Trophoblast cell (in vitro differentiated cells and primary cell): ENCODE measurements at regions not wholly inside any gene's neighbourhood (a gene's known extent, or its start where the extent isn't known, plus 50 kb on each side); places are given as distances from the start of the nearest gene placed in this dataset.

Experiments
- DNase-seq, 2 donors: peaks; one replicate each; pipeline ENCODE4 v3.0.0-alpha.2; 2016
- H2AFZ ChIP-seq: 2 replicates; pipeline ENCODE4 v1.6.1; 2013; ENCODE audit warnings: low read length, moderate library complexity, mild to moderate bottlenecking; ENCODE audit not compliant: insufficient read depth, poor library complexity
- H2AK5ac ChIP-seq: 2 replicates; pipeline ENCODE4 v1.6.1; 2013; ENCODE audit warnings: mild to moderate bottlenecking, low read length
- H2BK120ac ChIP-seq: 2 replicates; pipeline ENCODE4 v1.6.1; 2013; ENCODE audit warnings: low read length, mild to moderate bottlenecking, moderate library complexity; ENCODE audit not compliant: insufficient read depth, poor library complexity
- H2BK12ac ChIP-seq: 2 replicates; pipeline ENCODE4 v1.6.1; 2013; ENCODE audit warnings: mild to moderate bottlenecking, low read length, moderate library complexity
- H2BK5ac ChIP-seq: 2 replicates; pipeline ENCODE4 v1.6.1; 2013; ENCODE audit warnings: low read length, low read depth, moderate library complexity, mild to moderate bottlenecking; ENCODE audit not compliant: poor library complexity
- H3K14ac ChIP-seq: 2 replicates; pipeline ENCODE4 v1.6.1; 2013; ENCODE audit warnings: mild to moderate bottlenecking, low read length
- H3K18ac ChIP-seq: 2 replicates; pipeline ENCODE4 v1.6.1; 2013; ENCODE audit warnings: mild to moderate bottlenecking, low read length
- H3K23ac ChIP-seq: 2 replicates; pipeline ENCODE4 v1.6.1; 2013; ENCODE audit warnings: low read length
- H3K27ac ChIP-seq: 2 replicates; pipeline ENCODE4 v1.5.1; 2013; ENCODE audit warnings: low read depth, mild to moderate bottlenecking, inconsistent platforms, low read length, moderate library complexity
- H3K27me3 ChIP-seq: 2 replicates; pipeline ENCODE4 v1.6.1; 2013; ENCODE audit warnings: inconsistent platforms, mild to moderate bottlenecking, low read length, moderate library complexity; ENCODE audit not compliant: insufficient read depth
- H3K36me3 ChIP-seq, 2 experiments: 1 replicate in 1 of 2; 2 replicates in 1 of 2; pipeline ENCODE4 v1.6.1; 2013; ENCODE audit warnings: low read length in 2 of 2, mild to moderate bottlenecking in 2 of 2, moderate library complexity in 1 of 2; ENCODE audit not compliant: insufficient read depth in 2 of 2, control insufficient read depth in 1 of 2
- H3K4ac ChIP-seq: 2 replicates; pipeline ENCODE4 v1.6.1; 2013; ENCODE audit warnings: low read depth, mild to moderate bottlenecking, low read length, moderate library complexity
- H3K4me1 ChIP-seq, 2 experiments: 1 replicate in 1 of 2; 2 replicates in 1 of 2; pipeline ENCODE4 v1.6.1; 2013; ENCODE audit warnings: low read length in 2 of 2, mild to moderate bottlenecking in 2 of 2, moderate library complexity in 1 of 2; ENCODE audit not compliant: insufficient read depth in 2 of 2, control insufficient read depth in 1 of 2
- H3K4me2 ChIP-seq: 2 replicates; pipeline ENCODE4 v1.6.1; 2013; ENCODE audit warnings: inconsistent platforms, mild to moderate bottlenecking, low read length, moderate library complexity
- H3K4me3 ChIP-seq: 2 replicates; pipeline ENCODE4 v1.5.1; 2013; ENCODE audit warnings: mild to moderate bottlenecking, low read depth, low read length, inconsistent platforms
- H3K79me1 ChIP-seq: one replicate; pipeline ENCODE4 v1.6.1; 2013; ENCODE audit warnings: low read length
- H3K79me2 ChIP-seq: 2 replicates; pipeline ENCODE4 v1.6.1; 2013; ENCODE audit warnings: low read length, mild to moderate bottlenecking; ENCODE audit not compliant: control insufficient read depth, insufficient read depth, poor library complexity
- H3K9ac ChIP-seq: 2 replicates; pipeline ENCODE4 v1.6.1; 2013; ENCODE audit warnings: mild to moderate bottlenecking, low read length
- H3K9me3 ChIP-seq: 2 replicates; pipeline ENCODE4 v1.6.1; 2013; ENCODE audit warnings: low read depth, mild to moderate bottlenecking, control low read depth, inconsistent platforms, low read length; ENCODE audit not compliant: insufficient read depth
- H4K12ac ChIP-seq: 2 replicates; pipeline ENCODE4 v1.6.1; 2013; ENCODE audit warnings: low read depth, mild to moderate bottlenecking, low read length, moderate library complexity
- H4K8ac ChIP-seq: 2 replicates; pipeline ENCODE4 v1.6.1; 2013; ENCODE audit warnings: low read depth, mild to moderate bottlenecking, low read length, moderate library complexity
- H4K91ac ChIP-seq: one replicate; pipeline ENCODE4 v1.6.1; 2013; ENCODE audit warnings: low read depth, mild to moderate bottlenecking, low read length, moderate library complexity
- WGBS: extraction: QIAGEN DNeasy Blood & Tissue Kit; methylation state at CpG from one replicate; pipeline ENCODE4 v1.1.7; 2013; ENCODE audit warnings: missing lambda C conversion rate; ENCODE audit not compliant: insufficient read length, insufficient coverage; ENCODE audit errors: extremely low coverage; 5-methylcytosine and 5-hydroxymethylcytosine counted together

DNA sequence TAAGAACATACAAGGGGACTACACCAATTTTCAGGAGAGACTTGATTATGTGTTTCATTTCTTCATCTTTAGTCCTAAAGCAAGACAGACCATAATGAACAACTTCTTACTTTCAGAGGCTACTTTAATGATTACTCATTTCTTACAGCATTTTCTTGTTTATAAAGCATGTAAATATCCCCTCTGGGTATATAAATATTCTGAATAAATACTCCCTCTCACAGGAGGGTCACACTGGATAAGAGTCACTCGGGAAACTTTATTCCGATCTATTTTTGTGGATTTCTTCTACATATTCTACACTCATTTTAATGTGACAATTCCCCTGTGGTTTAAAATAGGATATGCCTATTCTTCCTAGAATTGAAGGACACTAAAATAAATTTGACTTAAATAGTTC, 228.9 kb upstream of the RPS6KA3 start:
- no peaks in the 10 kb centered on the region for H3K4me1 ChIP-seq

GRCh38 chrX:20488473-20488872, 221.8 kb upstream of the RPS6KA3 start:
- no CpG with 5 or more reads among the region's 1 CpG for WGBS

More for the DNA sequence above, 228.9 kb upstream of the RPS6KA3 start:
- no peaks in the 10 kb centered on the region for H3K79me2 ChIP-seq
- no peak overlapping the region for H4K8ac ChIP-seq
- no peak overlapping the region for H3K4ac ChIP-seq
- DNase-seq = no peak
- no peak overlapping the region for H3K23ac ChIP-seq
- no peak overlapping the region for H2BK120ac ChIP-seq
- H4K91ac ChIP-seq = no peak overlapping the region
- no peak overlapping the region for H3K18ac ChIP-seq
- no peaks in the 10 kb centered on the region for H3K79me1 ChIP-seq
- H3K27me3 ChIP-seq = no peaks in the 10 kb centered on the region
- no CpG with 5 or more reads among the region's 2 CpGs for WGBS
- H2AFZ ChIP-seq = no peak overlapping the region
- H2AK5ac ChIP-seq = no peak overlapping the region
- H3K14ac ChIP-seq = no peak overlapping the region
- no peak overlapping the region for H2BK12ac ChIP-seq
- H2BK5ac ChIP-seq = no peak overlapping the region
- no peak overlapping the region for H3K4me2 ChIP-seq
- H3K9ac ChIP-seq = no peak overlapping the region
- H4K12ac ChIP-seq = no peak overlapping the region
- no peaks in the 10 kb centered on the region for H3K36me3 ChIP-seq
- no peak overlapping the region for H3K4me3 ChIP-seq
- no peak overlapping the region for H3K27ac ChIP-seq
- H3K9me3 ChIP-seq = no peaks in the 10 kb centered on the region

DNA sequence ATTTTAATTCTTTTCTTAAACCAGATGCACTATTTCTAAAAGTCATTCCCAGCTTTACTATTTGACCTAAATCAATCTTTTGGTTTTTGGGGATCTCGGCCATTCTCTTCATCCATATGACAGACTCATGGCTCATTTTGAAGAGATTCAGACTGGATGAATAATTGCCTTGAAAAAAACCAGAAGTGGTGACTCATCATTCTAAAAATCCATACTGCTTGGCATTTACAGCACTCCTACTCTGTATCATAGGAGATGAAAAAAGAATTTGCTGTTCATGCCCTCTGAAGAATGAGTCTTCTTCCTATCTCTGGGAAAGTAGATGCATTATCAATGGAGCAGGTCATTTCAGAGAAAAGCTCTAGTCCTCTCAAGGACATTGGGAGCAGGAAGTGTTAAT, 220.5 kb upstream of the RPS6KA3 start:
- H3K9me3 ChIP-seq = no peaks in the 10 kb centered on the region
- no CpG with 5 or more reads among the region's 1 CpG for WGBS
- no peak overlapping the region for H3K14ac ChIP-seq

More at GRCh38 chrX:20488473-20488872, 221.8 kb upstream of the RPS6KA3 start:
- H3K14ac ChIP-seq = no peak overlapping the region
- no peak overlapping the region for H3K18ac ChIP-seq
- H3K23ac ChIP-seq = no peak overlapping the region
- H2BK120ac ChIP-seq = no peak overlapping the region
- H3K4me1 ChIP-seq = no peaks in the 10 kb centered on the region
- no peak overlapping the region for H3K4me3 ChIP-seq
- no peak overlapping the region for H2BK5ac ChIP-seq
- H2AFZ ChIP-seq = no peak overlapping the region
- no peak for DNase-seq
- H3K79me2 ChIP-seq = no peaks in the 10 kb centered on the region
- H4K8ac ChIP-seq = no peak overlapping the region
- H3K27me3 ChIP-seq = no peaks in the 10 kb centered on the region
- no peaks in the 10 kb centered on the region for H3K79me1 ChIP-seq
- no peak overlapping the region for H2AK5ac ChIP-seq
- no peak overlapping the region for H2BK12ac ChIP-seq
- no peak overlapping the region for H3K4me2 ChIP-seq
- no peak overlapping the region for H3K9ac ChIP-seq
- no peaks in the 10 kb centered on the region for H3K36me3 ChIP-seq
- H3K27ac ChIP-seq = no peak overlapping the region
- H4K12ac ChIP-seq = no peak overlapping the region
- H3K9me3 ChIP-seq = no peaks in the 10 kb centered on the region
- H4K91ac ChIP-seq = no peak overlapping the region
- no peak overlapping the region for H3K4ac ChIP-seq

DNA sequence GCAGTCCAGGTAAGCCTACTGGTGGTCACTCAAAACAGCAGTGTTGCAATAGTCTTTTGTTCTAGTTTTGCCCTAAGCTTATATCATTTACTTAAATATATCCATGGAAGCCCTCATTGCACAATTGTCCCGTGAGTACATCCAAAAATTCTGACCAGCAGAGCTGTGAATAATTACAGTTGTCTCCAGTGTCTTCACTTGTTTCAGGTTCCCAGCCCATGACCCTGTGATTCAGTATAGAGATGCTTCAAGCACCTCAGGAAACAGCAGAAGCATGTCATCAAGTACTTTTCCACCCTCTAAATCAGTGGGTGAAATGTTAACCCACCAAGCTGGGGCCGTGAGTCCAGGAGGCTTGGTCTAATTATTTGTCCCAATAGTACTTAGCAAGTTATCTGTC, 214.9 kb upstream of the RPS6KA3 start:
- no peak overlapping the region for H3K4ac ChIP-seq
- no CpG with 5 or more reads among the region's 2 CpGs for WGBS

More for the DNA sequence above, 220.5 kb upstream of the RPS6KA3 start:
- Histone ChIP-seq H3K4ac (no peak overlapping the region), H3K4me2 (no peak overlapping the region), H3K27ac (no peak overlapping the region), H3K27me3 (no peaks in the 10 kb centered on the region), H2BK5ac (no peak overlapping the region), H4K91ac (no peak overlapping the region), H3K79me1 (no peaks in the 10 kb centered on the region), H2AFZ (no peak overlapping the region), H3K18ac (no peak overlapping the region), H4K8ac (no peak overlapping the region), H3K23ac (no peak overlapping the region), H2BK120ac (no peak overlapping the region), H2AK5ac (no peak overlapping the region), H3K9ac (no peak overlapping the region), H4K12ac (no peak overlapping the region), H3K4me3 (no peak overlapping the region), H2BK12ac (no peak overlapping the region), H3K36me3 (no peaks in the 10 kb centered on the region), H3K79me2 (no peaks in the 10 kb centered on the region), H3K4me1 (no peaks in the 10 kb centered on the region)
- DNase-seq = no peak

More for the DNA sequence above, 214.9 kb upstream of the RPS6KA3 start:
- H2AFZ ChIP-seq = no peak overlapping the region
- no peak overlapping the region for H3K9ac ChIP-seq
- no peak overlapping the region for H4K91ac ChIP-seq
- no peak overlapping the region for H3K27ac ChIP-seq
- H3K23ac ChIP-seq = no peak overlapping the region
- H3K14ac ChIP-seq = no peak overlapping the region
- H2BK5ac ChIP-seq = no peak overlapping the region
- no peak overlapping the region for H2AK5ac ChIP-seq
- no peak overlapping the region for H2BK120ac ChIP-seq
- H3K79me2 ChIP-seq = no peaks in the 10 kb centered on the region
- no peak overlapping the region for H2BK12ac ChIP-seq
- DNase-seq = no peak
- H3K36me3 ChIP-seq = no peaks in the 10 kb centered on the region
- peaks cover 0 to 3% of the 10 kb centered on the region in 2 experiments for H3K4me1 ChIP-seq
- H3K9me3 ChIP-seq = no peaks in the 10 kb centered on the region
- H3K4me2 ChIP-seq = no peak overlapping the region
- H3K27me3 ChIP-seq = no peaks in the 10 kb centered on the region
- no peak overlapping the region for H3K18ac ChIP-seq
- no peak overlapping the region for H4K12ac ChIP-seq
- no peak overlapping the region for H4K8ac ChIP-seq
- no peaks in the 10 kb centered on the region for H3K79me1 ChIP-seq
- no peak overlapping the region for H3K4me3 ChIP-seq
